ENCODE measurements at regions not wholly inside any gene's neighbourhood (a gene's known extent, or its start where the extent isn't known, plus 50 kb on each side); places are given as distances from the start of the nearest gene placed in this dataset.

DNA sequence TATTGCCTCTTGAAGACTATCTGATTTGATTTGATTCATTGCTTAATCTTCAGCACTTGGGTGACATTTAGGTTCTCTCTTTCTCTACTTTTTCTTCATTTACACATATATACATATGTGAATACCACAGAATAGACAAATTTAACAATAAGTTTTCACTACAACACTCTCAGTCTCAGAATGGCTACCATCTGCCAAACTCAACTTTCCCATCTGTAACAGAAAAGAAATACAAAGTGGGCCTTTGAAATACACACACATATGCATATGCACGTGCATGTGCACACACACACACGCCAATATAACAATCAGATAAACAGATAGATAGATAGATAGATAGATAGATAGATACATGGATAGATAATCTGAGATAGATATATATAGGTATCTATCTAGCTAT lies 762.8 kb upstream of the NUDT12 start:
- TF ChIP-seq, protein P1, sequence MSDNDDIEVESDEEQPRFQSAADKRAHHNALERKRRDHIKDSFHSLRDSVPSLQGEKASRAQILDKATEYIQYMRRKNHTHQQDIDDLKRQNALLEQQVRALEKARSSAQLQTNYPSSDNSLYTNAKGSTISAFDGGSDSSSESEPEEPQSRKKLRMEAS (IDR thresholded peaks at IDR 0.05; ENCODE audit: low read depth) = no peak
- TF ChIP-seq, protein P2, sequence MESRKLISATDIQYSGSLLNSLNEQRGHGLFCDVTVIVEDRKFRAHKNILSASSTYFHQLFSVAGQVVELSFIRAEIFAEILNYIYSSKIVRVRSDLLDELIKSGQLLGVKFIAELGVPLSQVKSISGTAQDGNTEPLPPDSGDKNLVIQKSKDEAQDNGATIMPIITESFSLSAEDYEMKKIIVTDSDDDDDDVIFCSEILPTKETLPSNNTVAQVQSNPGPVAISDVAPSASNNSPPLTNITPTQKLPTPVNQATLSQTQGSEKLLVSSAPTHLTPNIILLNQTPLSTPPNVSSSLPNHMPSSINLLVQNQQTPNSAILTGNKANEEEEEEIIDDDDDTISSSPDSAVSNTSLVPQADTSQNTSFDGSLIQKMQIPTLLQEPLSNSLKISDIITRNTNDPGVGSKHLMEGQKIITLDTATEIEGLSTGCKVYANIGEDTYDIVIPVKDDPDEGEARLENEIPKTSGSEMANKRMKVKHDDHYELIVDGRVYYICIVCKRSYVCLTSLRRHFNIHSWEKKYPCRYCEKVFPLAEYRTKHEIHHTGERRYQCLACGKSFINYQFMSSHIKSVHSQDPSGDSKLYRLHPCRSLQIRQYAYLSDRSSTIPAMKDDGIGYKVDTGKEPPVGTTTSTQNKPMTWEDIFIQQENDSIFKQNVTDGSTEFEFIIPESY (IDR thresholded peaks at IDR 0.05; ENCODE audit: borderline replicate concordance, low read depth) = no peak
- no peak for TF ChIP-seq NRF1 (IDR thresholded peaks at IDR 0.05; ENCODE audit: low read depth, low read length)
- TF ChIP-seq FOXJ3 (CRISPR knock-in tag; IDR thresholded peaks at IDR 0.05) = no peak
- no peak for TF ChIP-seq RFX5 (IDR thresholded peaks at IDR 0.05; ENCODE audit: low read length)
- TF ChIP-seq, protein P3, sequence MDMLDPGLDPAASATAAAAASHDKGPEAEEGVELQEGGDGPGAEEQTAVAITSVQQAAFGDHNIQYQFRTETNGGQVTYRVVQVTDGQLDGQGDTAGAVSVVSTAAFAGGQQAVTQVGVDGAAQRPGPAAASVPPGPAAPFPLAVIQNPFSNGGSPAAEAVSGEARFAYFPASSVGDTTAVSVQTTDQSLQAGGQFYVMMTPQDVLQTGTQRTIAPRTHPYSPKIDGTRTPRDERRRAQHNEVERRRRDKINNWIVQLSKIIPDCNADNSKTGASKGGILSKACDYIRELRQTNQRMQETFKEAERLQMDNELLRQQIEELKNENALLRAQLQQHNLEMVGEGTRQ (IDR thresholded peaks at IDR 0.05; ENCODE audit: borderline replicate concordance, low read depth, low read length) = no peak
- TF ChIP-seq, protein P4, sequence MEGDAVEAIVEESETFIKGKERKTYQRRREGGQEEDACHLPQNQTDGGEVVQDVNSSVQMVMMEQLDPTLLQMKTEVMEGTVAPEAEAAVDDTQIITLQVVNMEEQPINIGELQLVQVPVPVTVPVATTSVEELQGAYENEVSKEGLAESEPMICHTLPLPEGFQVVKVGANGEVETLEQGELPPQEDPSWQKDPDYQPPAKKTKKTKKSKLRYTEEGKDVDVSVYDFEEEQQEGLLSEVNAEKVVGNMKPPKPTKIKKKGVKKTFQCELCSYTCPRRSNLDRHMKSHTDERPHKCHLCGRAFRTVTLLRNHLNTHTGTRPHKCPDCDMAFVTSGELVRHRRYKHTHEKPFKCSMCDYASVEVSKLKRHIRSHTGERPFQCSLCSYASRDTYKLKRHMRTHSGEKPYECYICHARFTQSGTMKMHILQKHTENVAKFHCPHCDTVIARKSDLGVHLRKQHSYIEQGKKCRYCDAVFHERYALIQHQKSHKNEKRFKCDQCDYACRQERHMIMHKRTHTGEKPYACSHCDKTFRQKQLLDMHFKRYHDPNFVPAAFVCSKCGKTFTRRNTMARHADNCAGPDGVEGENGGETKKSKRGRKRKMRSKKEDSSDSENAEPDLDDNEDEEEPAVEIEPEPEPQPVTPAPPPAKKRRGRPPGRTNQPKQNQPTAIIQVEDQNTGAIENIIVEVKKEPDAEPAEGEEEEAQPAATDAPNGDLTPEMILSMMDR (IDR thresholded peaks at IDR 0.05) = no peak
- TF ChIP-seq RCOR1 (IDR thresholded peaks at IDR 0.05; ENCODE audit: low read length) = no peak
